GM18870 (cell line): ENCODE measurements at regions not wholly inside any gene's neighbourhood (a gene's known extent, or its start where the extent isn't known, plus 50 kb on each side); places are given as distances from the start of the nearest gene placed in this dataset.
A peak's percentile ranks its signal among the peaks of the same experiment; 100 is the strongest.

ENCODE experiments used
- ATAC-seq: cut with Tn5 transposase; IDR thresholded peaks from one replicate; pipeline ENCODE4 v1.9.1; 2021; ENCODE audit warnings: moderate library complexity; ENCODE audit not compliant: unreplicated experiment

GRCh38 chr17:72421128-72422092, 300.6 kb downstream of the SOX9 start:
- peak; percentile 55 for ATAC-seq

GRCh38 chr17:72422204-72422504, 301.3 kb downstream of the SOX9 start:
- no peak for ATAC-seq

GRCh38 chr17:72422505-72423285, 301.9 kb downstream of the SOX9 start:
- peak; percentile 48 for ATAC-seq

GRCh38 chr17:72423286-72423589, 302.4 kb downstream of the SOX9 start:
- no peak for ATAC-seq

GRCh38 chr17:72423718-72424117, 302.9 kb downstream of the SOX9 start:
- no peak for ATAC-seq

GRCh38 chr17:72424505-72425117, 303.8 kb downstream of the SOX9 start:
- no peak for ATAC-seq

GRCh38 chr17:72425133-72425793, 304.4 kb downstream of the SOX9 start:
- ATAC-seq = no peak

GRCh38 chr17:72425794-72426168, 305.0 kb downstream of the SOX9 start:
- ATAC-seq = no peak

- ATAC-seq = no peak
Observed at GRCh38 chr17:72426321-72426720, 305.5 kb downstream of the SOX9 start.

- no peak for ATAC-seq
Observed at GRCh38 chr17:72426948-72427760, 306.3 kb downstream of the SOX9 start.

GRCh38 chr17:72427761-72428109, 306.9 kb downstream of the SOX9 start:
- no peak for ATAC-seq

- no peak for ATAC-seq
Observed at GRCh38 chr17:72429066-72429638, 308.3 kb downstream of the SOX9 start.

- no peak for ATAC-seq
Observed at GRCh38 chr17:72430611-72431432, 310.0 kb downstream of the SOX9 start.

GRCh38 chr17:72432143-72432621, 311.4 kb downstream of the SOX9 start:
- ATAC-seq = no peak

- no peak for ATAC-seq
Observed at GRCh38 chr17:72432881-72433280, 312.1 kb downstream of the SOX9 start.

- no peak for ATAC-seq
Observed at GRCh38 chr17:72433797-72434196, 313.0 kb downstream of the SOX9 start.

GRCh38 chr17:72434581-72434980, 313.8 kb downstream of the SOX9 start:
- ATAC-seq = no peak

- no peak for ATAC-seq
Observed at GRCh38 chr17:72434991-72435618, 314.3 kb downstream of the SOX9 start.

GRCh38 chr17:72438783-72439182, 318.0 kb downstream of the SOX9 start:
- ATAC-seq = no peak
